HL-60/S4 (cell line): ENCODE measurements at regions not wholly inside any gene's neighbourhood (a gene's known extent, or its start where the extent isn't known, plus 50 kb on each side); places are given as distances from the start of the nearest gene placed in this dataset.
"Not testable (repeated sequence)": the region's sequence is repeated elsewhere in the genome, so short reads cannot be mapped to it uniquely, and the experiment has no call there.

Source experiments
- in situ Hi-C: fragments of 300-500 bp; cut with MboI; formaldehyde crosslinking; loops from 2 replicates; pipeline ENCODE4 v1.14.3; 2022; ENCODE audit warnings: low sequenced_read_pairs

DNA sequence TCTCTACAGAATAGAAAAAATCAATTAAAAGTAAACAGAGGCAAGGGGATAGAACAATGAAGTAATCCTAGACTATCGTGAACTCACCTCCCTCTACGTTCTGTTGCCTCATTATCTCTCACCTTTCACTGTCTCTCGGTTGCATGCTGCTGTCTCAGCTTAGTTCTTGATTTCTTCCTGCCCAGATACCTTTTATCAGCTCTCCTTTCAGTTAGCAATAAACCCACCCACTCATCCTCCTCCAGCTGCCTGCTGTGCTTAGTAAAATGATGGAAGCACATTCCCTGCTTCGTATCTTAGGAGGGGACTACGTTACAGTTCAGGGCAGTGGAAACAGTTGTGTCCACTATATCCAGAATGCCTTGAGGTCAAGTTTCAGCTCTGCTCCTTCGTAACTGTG, 1709.5 kb upstream of the AGA start:
- in situ Hi-C loops = no loop called here

DNA sequence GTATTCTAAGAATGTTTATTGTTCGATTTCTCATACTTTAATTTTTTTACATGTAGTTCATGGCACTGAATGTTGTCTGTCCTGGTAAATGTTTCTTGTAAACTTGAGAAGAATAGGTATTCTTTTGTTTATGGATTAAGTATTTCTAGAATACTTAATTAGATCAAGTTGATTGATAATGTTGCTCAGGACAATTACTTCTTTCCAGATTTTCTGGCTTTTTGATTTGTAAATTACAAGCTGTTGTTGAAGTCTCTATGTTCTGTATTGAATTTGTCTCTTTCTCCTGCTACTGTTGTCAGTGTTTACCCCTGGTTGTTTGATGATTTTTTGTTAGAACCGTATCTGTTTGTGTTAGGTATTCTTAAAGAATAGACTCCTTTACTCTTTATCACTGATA, 1720.9 kb upstream of the AGA start:
- in situ Hi-C loops = no loop called here

GRCh38 chr4:179164267-179164999, 1722.2 kb upstream of the AGA start:
- in situ Hi-C loops = no loop called here

DNA sequence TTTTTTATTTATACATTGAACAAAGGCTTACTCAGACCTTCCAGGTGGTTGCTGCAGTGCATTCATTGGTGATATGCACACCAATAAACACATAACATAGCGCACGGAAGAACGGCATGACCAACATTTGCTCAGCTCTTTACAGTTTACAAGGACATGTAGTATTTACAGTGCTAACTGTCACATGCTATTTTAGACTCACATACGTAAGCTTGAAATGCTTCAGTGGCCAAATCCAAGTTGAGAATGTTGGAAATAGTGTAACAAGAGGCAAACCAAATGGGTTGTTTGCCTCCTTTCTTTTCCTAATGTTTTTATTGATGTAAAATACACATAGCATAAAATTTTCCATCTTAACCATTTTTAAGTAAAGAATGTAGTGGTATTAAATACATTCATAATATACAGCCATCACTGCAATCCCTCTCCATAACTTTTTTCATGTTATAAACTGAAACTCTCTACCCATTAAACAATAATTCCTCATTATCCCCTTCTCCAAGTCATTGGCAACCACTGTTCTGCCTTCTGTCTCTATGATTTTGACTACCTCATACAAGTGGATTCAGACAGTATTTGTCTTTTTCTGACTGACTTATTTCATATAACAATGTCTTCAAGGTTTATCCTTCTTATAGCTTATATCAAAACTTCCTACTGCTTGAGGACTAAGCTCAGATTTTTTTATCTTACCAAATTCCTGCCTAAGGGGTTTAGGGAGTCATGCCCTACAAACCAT, 1722.9 kb upstream of the AGA start:
- in situ Hi-C loops = no loop called here

GRCh38 chr4:179165862-179166261, 1723.6 kb upstream of the AGA start:
- in situ Hi-C loops = no loop called here

DNA sequence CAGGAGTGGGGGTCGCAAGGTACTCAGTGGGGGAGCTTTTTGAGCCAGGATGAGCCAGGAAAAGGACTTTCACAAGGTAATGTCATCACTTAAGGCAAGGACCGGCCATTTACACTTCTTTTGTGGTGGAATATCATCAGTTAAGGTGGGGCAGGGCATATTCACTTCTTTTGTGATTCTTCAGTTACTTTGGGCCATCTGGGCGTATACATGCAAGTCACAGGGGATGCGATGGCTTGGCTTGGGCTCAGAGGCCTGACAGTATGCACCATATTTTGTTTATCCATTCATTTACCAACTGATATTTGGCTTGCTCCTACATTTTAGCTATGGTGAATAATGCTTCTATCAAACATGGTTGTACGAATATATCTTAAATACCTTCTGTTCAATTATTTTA, 1728.1 kb upstream of the AGA start:
- in situ Hi-C loops = not testable (repeated sequence)

DNA sequence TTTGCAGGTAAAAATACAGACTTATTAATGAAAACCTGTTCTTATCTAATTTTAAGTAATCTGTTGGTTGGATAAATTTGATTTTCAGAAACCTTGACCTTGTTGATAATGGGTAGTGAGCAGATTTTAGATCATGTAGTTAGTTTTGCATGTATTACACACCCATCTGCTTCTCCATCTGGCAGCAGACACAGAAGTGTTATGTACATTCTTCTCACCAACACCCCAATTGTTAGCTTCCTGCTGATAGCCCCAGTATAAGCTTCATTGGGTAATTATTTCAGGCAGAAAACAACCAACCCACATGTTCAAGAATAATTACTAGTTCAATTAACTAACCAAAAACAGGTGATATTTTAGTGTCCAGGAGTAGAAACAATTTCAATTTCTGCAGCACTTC, 1740.5 kb upstream of the AGA start:
- in situ Hi-C loops = no loop called here

- in situ Hi-C loops = no loop called here
Measured at GRCh38 chr4:179195887-179196286, 1753.7 kb upstream of the AGA start.

- in situ Hi-C loops = no loop called here
Measured at GRCh38 chr4:179196511-179196910, 1754.3 kb upstream of the AGA start.

DNA sequence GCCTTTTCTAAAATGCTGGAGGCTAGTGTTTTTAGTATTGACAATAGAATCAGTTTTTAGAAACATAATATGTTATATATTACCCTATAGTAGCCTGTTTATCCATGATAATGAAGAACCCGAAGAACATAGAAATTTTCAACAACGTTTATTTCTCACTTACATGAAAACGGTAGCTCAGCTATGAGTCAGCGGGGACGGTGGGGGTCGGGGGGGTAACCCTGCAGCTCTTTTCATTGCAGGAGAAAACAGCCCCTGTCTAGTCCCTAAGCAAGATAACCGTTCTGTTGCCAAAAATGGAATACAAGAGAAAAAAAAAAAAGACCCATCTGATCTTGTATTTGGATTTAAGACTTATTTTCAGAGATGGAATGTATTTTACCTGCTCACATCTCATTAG, 1758.4 kb upstream of the AGA start:
- in situ Hi-C loops = no loop called here

DNA sequence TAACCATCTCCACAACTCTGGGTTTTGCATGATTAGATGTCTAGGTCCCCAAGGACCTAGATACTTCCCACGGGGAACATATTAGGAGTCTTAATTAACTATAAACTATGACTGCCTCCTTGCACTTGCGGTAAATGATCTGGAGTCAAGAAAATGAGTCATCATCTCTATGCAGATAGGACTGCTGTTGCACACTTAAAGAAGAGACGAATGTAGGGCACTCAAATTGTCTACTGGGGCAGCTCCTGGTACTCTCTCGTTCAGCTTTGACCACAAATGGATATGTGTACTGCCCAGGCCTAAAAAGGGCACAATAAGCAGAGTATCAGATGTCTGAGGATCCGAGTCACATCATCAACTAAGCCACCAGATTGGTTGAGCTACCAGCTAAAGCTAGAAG, 1783.4 kb upstream of the AGA start:
- in situ Hi-C loops = no loop called here

DNA sequence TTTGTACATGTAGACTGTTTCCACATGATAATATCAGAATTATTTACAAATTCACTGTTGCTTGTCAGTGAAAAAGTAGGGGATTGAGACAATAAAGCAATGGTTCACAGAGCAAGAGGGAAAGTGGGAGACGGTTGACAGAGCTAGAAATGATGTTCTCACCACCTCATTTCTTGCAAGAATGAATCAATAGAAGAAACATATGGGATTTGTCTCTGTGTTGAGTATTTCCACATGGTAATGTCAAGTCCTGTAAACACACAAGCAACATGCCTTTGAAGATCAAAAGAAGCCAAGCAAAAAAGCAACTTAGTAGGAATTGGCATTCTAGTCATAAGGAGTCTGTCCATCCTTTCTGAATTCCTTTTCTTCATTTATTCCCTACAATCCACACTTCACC, 1806.6 kb upstream of the AGA start:
- in situ Hi-C loops = no loop called here

DNA sequence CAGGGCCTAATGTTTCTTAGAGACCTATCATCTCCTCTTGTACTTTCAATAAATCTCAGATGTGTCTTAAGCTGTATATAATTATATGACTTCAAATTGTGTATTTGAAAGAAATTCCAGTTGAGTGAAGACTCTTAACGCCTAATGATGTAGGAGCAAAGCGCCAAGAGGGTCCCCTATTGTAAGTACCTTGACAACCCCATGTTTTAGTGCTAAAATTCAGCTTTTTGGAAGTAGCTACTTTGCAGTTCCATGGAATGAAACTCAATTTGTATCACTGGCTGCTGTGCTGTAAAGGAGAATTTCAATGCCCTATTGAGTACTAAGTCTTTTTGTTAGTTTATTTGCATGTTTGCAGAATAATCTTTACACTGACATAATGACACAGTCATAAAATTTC, 1826.6 kb upstream of the AGA start:
- in situ Hi-C loops = no loop called here

- in situ Hi-C loops = no loop called here
Measured at GRCh38 chr4:179272282-179272681, 1830.0 kb upstream of the AGA start.

GRCh38 chr4:179278647-179279046, 1836.4 kb upstream of the AGA start:
- in situ Hi-C loops = no loop called here

- in situ Hi-C loops = no loop called here
Measured at GRCh38 chr4:179285696-179286095, 1843.5 kb upstream of the AGA start.

DNA sequence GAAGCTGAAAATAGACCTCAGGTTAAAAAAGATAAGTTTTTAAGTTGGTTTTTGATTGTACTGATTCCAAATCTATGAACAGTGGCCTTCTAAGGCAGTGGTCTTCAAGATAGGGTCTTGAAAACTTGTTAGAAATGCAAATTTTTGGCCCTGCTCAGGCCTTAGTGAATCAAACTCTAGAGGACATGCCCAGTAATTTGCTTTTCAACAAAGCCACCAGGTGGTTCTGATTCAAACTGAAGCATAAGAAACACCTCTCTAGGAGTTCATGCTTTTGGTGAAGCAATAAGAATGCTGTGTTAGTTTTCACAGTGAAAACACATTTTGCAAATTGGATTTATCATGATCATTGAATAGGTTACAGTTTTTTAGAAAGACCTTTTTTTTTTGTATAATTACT, 1849.4 kb upstream of the AGA start:
- in situ Hi-C loops = no loop called here

DNA sequence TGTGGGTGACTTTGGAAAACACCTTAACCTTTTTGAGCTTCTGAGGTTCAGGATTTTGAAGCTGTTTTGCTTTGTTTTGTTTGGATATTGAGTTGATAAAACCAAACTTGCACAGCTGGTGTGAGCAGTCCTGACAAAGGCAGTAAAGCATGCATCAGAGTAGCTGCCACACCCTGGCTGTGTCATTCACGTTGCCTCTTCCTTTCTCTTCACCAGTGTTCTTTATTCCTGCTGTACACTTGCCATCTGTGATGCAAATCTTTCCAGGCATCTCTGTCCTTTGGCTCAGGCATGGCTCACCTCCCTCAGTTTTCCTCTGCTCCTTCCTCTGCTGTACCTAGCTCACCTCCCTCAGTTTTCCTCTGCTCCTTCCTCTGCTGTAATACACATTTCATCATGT, 1850.2 kb upstream of the AGA start:
- in situ Hi-C loops = no loop called here

- in situ Hi-C loops = no loop called here
Measured at GRCh38 chr4:179307297-179308136, 1865.3 kb upstream of the AGA start.

DNA sequence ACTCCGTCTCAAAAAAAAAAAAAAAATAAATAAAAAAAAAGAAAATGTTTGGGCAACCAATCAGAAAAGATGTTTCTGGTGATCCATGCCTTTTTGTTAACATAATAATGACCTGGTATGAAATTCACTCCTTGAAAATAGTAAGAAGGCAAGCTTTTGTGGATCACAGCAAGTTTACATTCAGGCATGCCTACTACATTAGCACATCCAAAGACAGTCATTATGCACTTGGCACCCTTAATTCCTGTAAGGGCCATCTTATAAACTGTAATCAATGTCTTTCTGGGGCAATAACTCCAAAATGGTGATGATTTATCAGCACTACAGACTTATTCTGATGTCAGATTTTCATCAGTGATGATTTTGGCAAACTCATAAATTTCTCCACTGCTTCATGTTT, 1871.6 kb upstream of the AGA start:
- in situ Hi-C loops = no loop called here

DNA sequence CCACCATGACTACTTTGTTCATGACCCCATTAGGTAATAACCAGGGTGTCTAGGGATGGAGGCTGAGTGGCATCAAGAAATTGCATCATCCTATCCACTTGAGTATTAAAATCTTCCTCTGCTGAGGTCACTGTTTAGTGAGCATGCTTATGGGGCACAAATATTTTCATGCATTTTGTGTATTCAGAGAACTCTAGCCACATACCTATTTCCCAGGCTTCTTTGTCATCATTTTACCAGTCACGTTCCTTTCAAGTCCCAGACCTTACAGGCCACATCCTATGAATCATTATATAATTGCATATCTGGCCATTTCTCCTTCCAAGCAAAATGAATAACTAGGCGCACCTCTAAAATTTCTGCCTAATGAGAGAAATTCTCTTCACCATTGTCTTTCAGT, 1882.9 kb upstream of the AGA start:
- in situ Hi-C loops = no loop called here

DNA sequence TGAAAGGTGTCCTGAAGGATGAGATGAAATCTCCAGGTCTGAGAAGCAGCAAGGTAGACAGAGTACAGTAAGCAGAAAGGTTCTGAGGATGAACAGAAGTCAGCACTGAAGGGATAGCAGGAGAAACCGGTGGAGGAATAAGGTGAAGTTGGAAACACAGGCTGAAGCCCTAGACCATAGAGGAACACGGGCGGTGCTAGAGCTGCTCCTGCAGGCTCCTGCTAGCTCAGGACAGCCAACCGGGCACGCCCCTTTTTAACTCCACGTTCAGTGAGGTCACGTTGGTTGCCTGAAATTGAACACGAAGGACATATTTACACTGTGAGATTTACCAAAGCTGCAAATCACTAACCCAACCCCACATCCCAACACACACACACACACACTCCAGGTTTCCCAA, 1886.4 kb upstream of the AGA start:
- in situ Hi-C loops = no loop called here
